Uterus (tissue), 3 donors: ENCODE measurements at regions not wholly inside any gene's neighbourhood (a gene's known extent, or its start where the extent isn't known, plus 50 kb on each side); places are given as distances from the start of the nearest gene placed in this dataset.
"Not testable (repeated sequence)": the region's sequence is repeated elsewhere in the genome, so short reads cannot be mapped to it uniquely, and the experiment has no call there.

Source experiments
- DNase-seq, 2 donors: peaks; one replicate each; pipeline ENCODE4 v3.0.0-alpha.2; 2019 to 2020
- H3K27ac ChIP-seq, 2 donors: fragments of 200-600 bp; sonication (generic); 1 replicate in 1 of 2; 2 replicates in 1 of 2; pipeline ENCODE4 v1.5.1; 2016 to 2018
- H3K27me3 ChIP-seq, 2 donors: fragments of 200-600 bp; sonication (generic); one replicate each; pipeline ENCODE4 v1.5.1; 2018 to 2019; ENCODE audit warnings: control low read depth in 1 of 2
- H3K36me3 ChIP-seq, 2 donors: fragments of 200-600 bp; sonication (generic); one replicate each; pipeline ENCODE4 v1.5.1; 2019; ENCODE audit warnings: control low read depth in 1 of 2
- H3K4me1 ChIP-seq, 2 donors: fragments of 200-600 bp; sonication (generic); one replicate each; pipeline ENCODE4 v1.5.1; 2018 to 2019; ENCODE audit warnings: control low read depth in 1 of 2
- H3K4me3 ChIP-seq, 2 donors: fragments of 200-600 bp; sonication (generic); 1 replicate in 1 of 2; 2 replicates in 1 of 2; pipeline ENCODE4 v1.5.1; 2018 to 2019; ENCODE audit warnings: mild to moderate bottlenecking in 1 of 2
- H3K9me3 ChIP-seq, 2 donors: fragments of 200-600 bp; sonication (generic); one replicate each; pipeline ENCODE4 v1.5.1; 2019; ENCODE audit warnings: control low read depth in 1 of 2
- CTCF ChIP-seq, 4 experiments: fragments of 200-600 bp in 2 of 4; fragments of 450-650 bp in 2 of 4; sonication (generic) in 2 of 4; IDR thresholded peaks; one replicate each; pipeline ENCODE4 v1.5.1; 2016 to 2019; ENCODE audit warnings: antibody characterized with exemption in 4 of 4, mild to moderate bottlenecking in 2 of 4, moderate library complexity in 1 of 4
- POLR2A ChIP-seq, 2 donors: fragments of 450-650 bp; IDR thresholded peaks; one replicate each; pipeline ENCODE4 v1.6.1; 2016; ENCODE audit warnings: antibody characterized with exemption in 2 of 2, mild to moderate bottlenecking in 1 of 2, moderate library complexity in 1 of 2
- intact Hi-C: fragments of 100-400 bp; cut with DNase I; formaldehyde crosslinking; loops from one replicate; pipeline ENCODE4 v1.15.1; 2023; ENCODE audit warnings: low total_unique reads
- donor health status: DM: yes; HTN: yes; CAD: no.

GRCh38 chr3:161630794-161631193 is 134.2 kb downstream of the OTOL1 start:
- Histone ChIP-seq H3K27me3 (no peaks in the 10 kb centered on the region), H3K4me3 (no peak overlapping the region), H3K9me3 (no peaks in the 10 kb centered on the region), H3K4me1 (no peaks in the 10 kb centered on the region), H3K36me3 (no peaks in the 10 kb centered on the region), H3K27ac (no peak overlapping the region)
- intact Hi-C loops: no loop called here
- TF ChIP-seq CTCF (IDR thresholded peaks at IDR 0.05) (no peak), POLR2A (IDR thresholded peaks at IDR 0.05) (no peak)
- no peak for DNase-seq

- Histone ChIP-seq H3K4me3 (no peak overlapping the region), H3K36me3 (no peaks in the 10 kb centered on the region), H3K27ac (no peak overlapping the region), H3K27me3 (no peaks in the 10 kb centered on the region), H3K9me3 (no peaks in the 10 kb centered on the region), H3K4me1 (no peaks in the 10 kb centered on the region)
- DNase-seq: no peak
- TF ChIP-seq CTCF (IDR thresholded peaks at IDR 0.05): no peak
- TF ChIP-seq POLR2A (IDR thresholded peaks at IDR 0.05): no peak
- intact Hi-C loops: no loop called here
Observed at GRCh38 chr3:161631536-161631935, 134.9 kb downstream of the OTOL1 start.

GRCh38 chr3:161637559-161637958 is 141.0 kb downstream of the OTOL1 start:
- Histone ChIP-seq H3K4me1 (no peaks in the 10 kb centered on the region), H3K27me3 (no peaks in the 10 kb centered on the region), H3K9me3 (no peaks in the 10 kb centered on the region), H3K4me3 (no peak overlapping the region), H3K27ac (no peak overlapping the region), H3K36me3 (no peaks in the 10 kb centered on the region)
- no peak for TF ChIP-seq POLR2A (IDR thresholded peaks at IDR 0.05)
- no peak for TF ChIP-seq CTCF (IDR thresholded peaks at IDR 0.05)
- no peak for DNase-seq
- intact Hi-C loops: no loop called here

- H3K36me3 ChIP-seq, H3K27ac ChIP-seq, H3K9me3 ChIP-seq, H3K4me1 ChIP-seq, H3K27me3 ChIP-seq, DNase-seq, H3K4me3 ChIP-seq, intact Hi-C loops: not testable (repeated sequence)
Observed at GRCh38 chr3:161639095-161639494, 142.5 kb downstream of the OTOL1 start.

GRCh38 chr3:161640181-161640580 is 143.6 kb downstream of the OTOL1 start:
- Histone ChIP-seq H3K27ac (no peak overlapping the region), H3K9me3 (no peaks in the 10 kb centered on the region), H3K4me1 (no peaks in the 10 kb centered on the region), H3K27me3 (no peaks in the 10 kb centered on the region), H3K36me3 (no peaks in the 10 kb centered on the region), H3K4me3 (no peak overlapping the region)
- DNase-seq: no peak
- TF ChIP-seq CTCF (IDR thresholded peaks at IDR 0.05) (no peak), POLR2A (IDR thresholded peaks at IDR 0.05) (no peak)
- intact Hi-C loops: no loop called here

- Histone ChIP-seq H3K36me3 (no peaks in the 10 kb centered on the region), H3K27ac (no peak overlapping the region), H3K4me1 (no peaks in the 10 kb centered on the region), H3K4me3 (no peak overlapping the region), H3K27me3 (no peaks in the 10 kb centered on the region), H3K9me3 (no peaks in the 10 kb centered on the region)
- intact Hi-C loops: no loop called here
- TF ChIP-seq POLR2A (IDR thresholded peaks at IDR 0.05): no peak
- TF ChIP-seq CTCF (IDR thresholded peaks at IDR 0.05): no peak
- DNase-seq: no peak
Observed at GRCh38 chr3:161641287-161641686, 144.7 kb downstream of the OTOL1 start.
